Fibroblast of lung (primary cell): ENCODE measurements at regions not wholly inside any gene's neighbourhood (a gene's known extent, or its start where the extent isn't known, plus 50 kb on each side); places are given as distances from the start of the nearest gene placed in this dataset.

Experiments used
- DNase-seq, 2 donors: peaks; one replicate each; pipeline versions ENCODE4 v3.0.0 to v3.0.0-alpha.2; 2010; ENCODE audit warnings: low read depth in 2 of 2
- H2AFZ ChIP-seq: 2 replicates; pipeline ENCODE4 v1.5.1; 2012; ENCODE audit warnings: low read length, control low read depth, inconsistent platforms
- H3K27ac ChIP-seq: 2 replicates; pipeline ENCODE4 v1.5.1; 2011; ENCODE audit warnings: low read length, control low read depth; ENCODE audit not compliant: insufficient read depth
- H3K27me3 ChIP-seq: 2 replicates; pipeline ENCODE4 v1.5.1; 2011; ENCODE audit warnings: mild to moderate bottlenecking, low read length; ENCODE audit not compliant: control insufficient read depth, insufficient read depth
- H3K36me3 ChIP-seq: 2 replicates; pipeline ENCODE4 v1.5.1; 2011; ENCODE audit warnings: low read length; ENCODE audit not compliant: control insufficient read depth, insufficient read depth
- H3K4me1 ChIP-seq: 2 replicates; pipeline ENCODE4 v1.5.1; 2011; ENCODE audit warnings: low read length; ENCODE audit not compliant: control insufficient read depth, insufficient read depth; ENCODE audit errors: extremely low read depth
- H3K4me2 ChIP-seq: 2 replicates; pipeline ENCODE4 v1.5.1; 2011; ENCODE audit warnings: low read length, control low read depth; ENCODE audit not compliant: insufficient read depth; ENCODE audit errors: extremely low read depth
- H3K4me3 ChIP-seq, 4 experiments: fragments of 200-600 bp in 1 of 4; sonication (generic) in 1 of 4; replicated peaks in 1 of 4; 2 replicates each; pipeline ENCODE4 v1.5.1; 2011 to 2016; ENCODE audit warnings: low read length in 4 of 4, low read depth in 3 of 4, mild to moderate bottlenecking in 3 of 4, control low read depth in 2 of 4, inconsistent platforms in 1 of 4, mixed read lengths in 1 of 4; ENCODE audit not compliant: insufficient read depth in 1 of 4; ENCODE audit errors: control extremely low read depth in 1 of 4
- H3K79me2 ChIP-seq: 2 replicates; pipeline ENCODE4 v1.5.1; 2012; ENCODE audit warnings: mild to moderate bottlenecking, low read length, inconsistent platforms; ENCODE audit not compliant: control insufficient read depth, insufficient read depth
- H3K9ac ChIP-seq: 2 replicates; pipeline ENCODE4 v1.5.1; 2011; ENCODE audit warnings: mild to moderate bottlenecking, low read length, control low read depth; ENCODE audit not compliant: insufficient read depth
- H3K9me3 ChIP-seq: 2 replicates; pipeline ENCODE4 v1.5.1; 2012; ENCODE audit warnings: low read depth, low read length; ENCODE audit not compliant: control insufficient read depth, insufficient read depth
- H4K20me1 ChIP-seq: 2 replicates; pipeline ENCODE4 v1.5.1; 2011; ENCODE audit warnings: low read length; ENCODE audit not compliant: control insufficient read depth, insufficient read depth; ENCODE audit errors: extremely low read depth
- EZH2 ChIP-seq: IDR thresholded peaks from 2 replicates; pipeline ENCODE4 v1.5.1; 2012; ENCODE audit warnings: low read length, control low read depth, mild to moderate bottlenecking; ENCODE audit errors: missing control alignments
- TF ChIP-seq, protein P1 (sequence below), 2 donors: IDR thresholded peaks in 1 of 2; conservative IDR thresholded peaks in 1 of 2; 1 replicate in 1 of 2; 2 replicates in 1 of 2; pipeline ENCODE4 v1.5.1; 2011 to 2012; ENCODE audit warnings: low read length in 2 of 2, control low read depth in 1 of 2, inconsistent platforms in 1 of 2, low read depth in 1 of 2, mild to moderate bottlenecking in 1 of 2

DNA sequence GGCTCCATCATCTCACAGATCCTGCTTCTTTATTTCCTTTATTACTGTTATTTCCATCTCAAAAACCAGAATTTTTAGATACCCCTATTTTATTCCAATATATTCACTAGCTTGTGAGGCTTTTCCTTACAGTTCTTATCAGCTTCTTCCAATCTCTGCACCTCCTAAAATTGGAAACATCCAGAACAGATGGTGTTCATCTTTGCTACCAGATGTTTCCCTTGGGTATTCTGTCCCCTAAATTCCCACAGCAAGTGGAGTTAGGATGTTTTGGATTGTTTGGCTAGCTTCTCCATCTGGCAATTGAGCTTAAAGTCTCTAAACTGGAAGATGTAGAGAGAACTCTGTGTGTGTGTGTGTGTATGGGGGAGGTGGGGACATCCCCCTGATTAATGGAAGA is 580.4 kb downstream of the DTWD2 start:
- Histone ChIP-seq H4K20me1 (no peaks in the 10 kb centered on the region), H3K9ac (no peak overlapping the region), H3K36me3 (no peaks in the 10 kb centered on the region), H3K9me3 (no peaks in the 10 kb centered on the region), H3K4me3 (no peak overlapping the region), H3K4me2 (no peak overlapping the region), H3K27ac (no peak overlapping the region), H2AFZ (no peak overlapping the region), H3K4me1 (no peaks in the 10 kb centered on the region), H3K79me2 (no peaks in the 10 kb centered on the region), H3K27me3 (no peaks in the 10 kb centered on the region)
- no peak for TF ChIP-seq EZH2
- TF ChIP-seq, protein P1, sequence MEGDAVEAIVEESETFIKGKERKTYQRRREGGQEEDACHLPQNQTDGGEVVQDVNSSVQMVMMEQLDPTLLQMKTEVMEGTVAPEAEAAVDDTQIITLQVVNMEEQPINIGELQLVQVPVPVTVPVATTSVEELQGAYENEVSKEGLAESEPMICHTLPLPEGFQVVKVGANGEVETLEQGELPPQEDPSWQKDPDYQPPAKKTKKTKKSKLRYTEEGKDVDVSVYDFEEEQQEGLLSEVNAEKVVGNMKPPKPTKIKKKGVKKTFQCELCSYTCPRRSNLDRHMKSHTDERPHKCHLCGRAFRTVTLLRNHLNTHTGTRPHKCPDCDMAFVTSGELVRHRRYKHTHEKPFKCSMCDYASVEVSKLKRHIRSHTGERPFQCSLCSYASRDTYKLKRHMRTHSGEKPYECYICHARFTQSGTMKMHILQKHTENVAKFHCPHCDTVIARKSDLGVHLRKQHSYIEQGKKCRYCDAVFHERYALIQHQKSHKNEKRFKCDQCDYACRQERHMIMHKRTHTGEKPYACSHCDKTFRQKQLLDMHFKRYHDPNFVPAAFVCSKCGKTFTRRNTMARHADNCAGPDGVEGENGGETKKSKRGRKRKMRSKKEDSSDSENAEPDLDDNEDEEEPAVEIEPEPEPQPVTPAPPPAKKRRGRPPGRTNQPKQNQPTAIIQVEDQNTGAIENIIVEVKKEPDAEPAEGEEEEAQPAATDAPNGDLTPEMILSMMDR (conservative IDR thresholded peaks at IDR 0.05 in 1 of 2, IDR thresholded peaks at IDR 0.05 in 1 of 2; ENCODE audit: low read depth in 1 of 2, low read length in 2 of 2) = no peak
- DNase-seq = no peak

DNA sequence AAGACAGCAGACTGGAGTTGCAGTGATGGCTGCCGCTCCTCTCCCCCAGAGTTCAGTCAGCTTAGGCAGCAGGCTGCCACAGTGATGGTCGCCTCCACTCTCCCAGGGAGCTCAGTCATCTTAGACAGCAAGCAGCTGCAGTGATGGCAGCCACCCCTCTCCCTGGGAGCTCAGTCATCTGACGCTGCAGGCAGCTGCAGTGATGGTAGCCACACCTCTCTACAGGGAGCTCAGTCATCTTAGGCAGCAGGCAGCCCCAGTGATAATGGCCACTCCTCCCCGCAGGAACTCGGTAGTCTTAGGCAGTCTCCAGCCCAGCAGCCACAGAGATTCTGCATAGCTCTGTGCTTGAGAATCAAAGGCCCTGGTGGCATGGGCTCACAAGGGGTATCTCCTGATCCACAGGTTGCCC is 582.7 kb downstream of the DTWD2 start:
- H3K4me1 ChIP-seq = no peaks in the 10 kb centered on the region
- H3K27me3 ChIP-seq = no peaks in the 10 kb centered on the region
- no peaks in the 10 kb centered on the region for H3K9me3 ChIP-seq
- no peaks in the 10 kb centered on the region for H4K20me1 ChIP-seq
- H3K36me3 ChIP-seq = no peaks in the 10 kb centered on the region
- peak in 1 of 2 donors; percentile 3 for DNase-seq
- H3K4me3 ChIP-seq = no peak overlapping the region
- H2AFZ ChIP-seq = no peak overlapping the region
- no peaks in the 10 kb centered on the region for H3K79me2 ChIP-seq
- H3K9ac ChIP-seq = no peak overlapping the region
- TF ChIP-seq, protein P1 (conservative IDR thresholded peaks at IDR 0.05 in 1 of 2, IDR thresholded peaks at IDR 0.05 in 1 of 2; ENCODE audit: low read depth in 1 of 2, low read length in 2 of 2) = no peak
- TF ChIP-seq EZH2 = no peak
- no peak overlapping the region for H3K27ac ChIP-seq
- no peak overlapping the region for H3K4me2 ChIP-seq

- Histone ChIP-seq H3K27ac (no peak overlapping the region), H3K79me2 (no peaks in the 10 kb centered on the region), H3K9ac (no peak overlapping the region), H3K4me2 (no peak overlapping the region), H3K4me3 (no peak overlapping the region), H2AFZ (no peak overlapping the region), H3K4me1 (no peaks in the 10 kb centered on the region), H3K36me3 (no peaks in the 10 kb centered on the region), H3K9me3 (no peaks in the 10 kb centered on the region), H4K20me1 (no peaks in the 10 kb centered on the region), H3K27me3 (no peaks in the 10 kb centered on the region)
- TF ChIP-seq EZH2 = no peak
- TF ChIP-seq, protein P1 (conservative IDR thresholded peaks at IDR 0.05 in 1 of 2, IDR thresholded peaks at IDR 0.05 in 1 of 2; ENCODE audit: low read depth in 1 of 2, low read length in 2 of 2) = no peak
- DNase-seq = no peak
Measured at GRCh38 chr5:118397236-118397635, 591.1 kb downstream of the DTWD2 start.
